ENCODE measurements at regions not wholly inside any gene's neighbourhood (a gene's known extent, or its start where the extent isn't known, plus 50 kb on each side); places are given as distances from the start of the nearest gene placed in this dataset.
A peak's percentile ranks its signal among the peaks of the same experiment; 100 is the strongest.

DNA sequence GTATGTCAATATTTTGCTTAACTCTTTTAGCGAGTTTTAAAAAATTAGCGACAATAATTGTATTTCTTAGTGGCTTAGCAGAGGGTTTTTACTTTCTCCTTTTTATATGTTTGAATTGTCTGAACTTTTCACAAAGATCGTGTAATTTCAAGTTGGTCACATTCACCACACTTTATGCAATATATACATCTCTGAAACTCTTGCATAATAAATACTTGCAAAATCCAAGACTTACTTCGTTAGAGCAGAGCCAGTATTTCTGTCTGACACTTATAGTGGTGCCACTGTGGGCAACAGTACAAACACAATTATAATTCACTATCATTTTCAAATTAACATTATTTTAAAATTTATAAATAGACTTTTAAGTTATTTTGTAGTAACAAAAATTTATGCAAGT is 62.0 kb downstream of the SUCNR1 start:
- DNase-seq = no peak

DNA sequence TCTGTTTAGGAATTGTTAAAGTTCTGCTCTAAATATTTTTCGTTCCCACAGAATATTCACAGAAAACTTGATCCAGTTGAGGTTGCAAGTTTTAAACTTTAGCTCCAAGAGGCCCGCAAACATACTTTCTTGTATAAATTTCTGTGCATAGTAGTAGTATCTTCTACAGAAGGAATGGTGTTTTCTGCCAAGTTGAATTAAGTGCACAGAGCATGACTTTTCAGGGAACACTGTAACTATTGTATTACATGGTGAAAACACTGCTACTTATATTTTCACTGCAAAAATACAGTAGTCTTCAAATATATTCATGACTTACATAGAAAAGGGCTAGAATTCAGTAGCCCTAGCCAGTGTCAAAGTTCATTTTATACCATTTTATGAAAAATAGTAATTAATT is 67.0 kb downstream of the SUCNR1 start:
- peak; percentile 21 for DNase-seq

DNA sequence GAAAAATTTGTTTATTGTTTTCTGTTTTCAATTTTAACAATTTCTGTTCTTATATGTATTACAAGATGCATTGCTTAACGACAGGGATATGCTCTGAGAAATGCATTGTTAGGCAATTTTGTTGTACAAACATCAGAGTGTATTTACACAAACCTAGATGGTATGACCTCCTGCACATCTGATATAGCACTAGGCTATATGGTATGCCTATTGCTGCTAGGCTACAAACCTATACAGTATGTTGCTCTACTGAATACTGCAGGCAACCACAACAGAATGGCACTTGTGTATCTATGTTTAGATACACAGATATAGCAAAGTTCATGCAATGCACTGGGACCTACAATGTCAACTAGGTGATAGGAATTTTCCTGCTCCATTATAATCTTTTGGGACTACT is 70.1 kb downstream of the SUCNR1 start:
- no peak for DNase-seq

DNA sequence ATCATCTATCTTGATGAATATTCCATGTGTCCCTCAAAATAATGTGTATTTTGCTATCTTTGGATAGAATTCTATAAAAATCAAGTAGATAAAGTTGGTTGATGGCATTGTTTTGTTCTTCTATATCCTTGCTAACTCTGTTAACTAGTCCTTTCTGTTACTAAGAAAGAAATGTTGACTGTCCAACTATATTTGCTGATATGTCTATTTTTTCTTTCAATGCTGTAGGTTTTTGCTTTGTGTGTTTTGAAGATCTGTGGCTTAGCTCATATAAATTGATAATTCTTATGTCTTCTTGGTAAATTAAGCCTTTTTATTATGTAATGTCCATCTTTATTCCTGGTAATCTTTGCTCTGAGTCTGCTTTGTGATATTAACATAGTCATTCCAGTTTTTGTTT is 70.9 kb downstream of the SUCNR1 start:
- DNase-seq = no peak

DNA sequence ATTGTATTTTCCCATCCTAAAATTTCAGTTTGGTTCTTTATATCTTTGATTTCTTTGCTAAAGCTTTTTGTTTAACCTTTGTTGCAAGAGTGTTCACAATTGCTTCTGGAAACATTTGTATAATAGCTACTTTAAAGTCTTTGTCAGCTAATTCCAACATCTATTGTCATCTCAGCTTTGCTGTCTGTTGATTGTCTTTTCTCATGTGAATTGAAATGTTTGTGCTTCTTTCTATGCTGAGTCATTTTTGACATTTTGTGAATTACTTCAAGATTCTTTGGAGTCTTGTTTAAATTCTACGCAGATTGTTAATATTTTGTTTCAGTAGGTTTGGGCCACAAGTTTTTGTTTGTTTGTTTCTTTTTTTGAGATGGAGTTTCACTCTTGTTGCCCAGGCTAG is 73.2 kb downstream of the SUCNR1 start:
- no peak for DNase-seq

DNA sequence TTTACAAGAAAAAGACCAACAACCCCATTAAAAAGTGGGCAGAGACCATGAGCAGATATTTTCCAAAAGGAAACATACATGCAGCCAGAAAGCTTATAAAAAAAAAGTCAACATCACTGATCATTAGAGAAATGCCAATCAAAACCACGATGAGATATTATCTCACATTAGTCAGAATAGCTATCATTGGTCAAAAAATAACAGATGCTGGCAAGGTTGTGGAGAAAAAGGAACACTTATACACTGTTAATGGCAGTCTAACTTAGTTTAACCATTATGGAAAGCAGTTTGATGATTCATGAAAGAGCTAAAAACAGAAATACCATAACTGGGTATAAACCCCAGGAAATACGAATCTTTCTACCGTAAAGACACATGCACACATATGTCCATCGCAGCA is 76.3 kb downstream of the SUCNR1 start:
- DNase-seq = no peak

DNA sequence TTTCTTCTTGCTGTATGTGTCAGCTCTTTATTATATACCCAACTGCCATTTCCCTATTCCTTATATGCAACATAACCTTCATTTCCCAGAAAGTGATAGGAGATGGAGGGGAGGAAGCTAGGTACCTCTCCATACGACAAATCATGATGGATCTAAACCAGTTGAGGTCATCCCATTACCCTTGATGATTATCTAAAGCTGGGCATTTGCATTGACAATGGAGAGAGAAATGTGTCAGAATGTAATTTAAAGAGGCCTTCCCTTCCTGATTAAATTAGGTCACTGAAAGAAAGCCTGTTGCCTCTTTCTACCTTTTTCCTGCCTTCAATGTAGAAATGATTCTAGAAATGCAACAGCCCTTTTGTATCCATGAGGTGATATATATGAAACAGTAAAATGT is 81.9 kb downstream of the SUCNR1 start:
- DNase-seq = no peak

DNA sequence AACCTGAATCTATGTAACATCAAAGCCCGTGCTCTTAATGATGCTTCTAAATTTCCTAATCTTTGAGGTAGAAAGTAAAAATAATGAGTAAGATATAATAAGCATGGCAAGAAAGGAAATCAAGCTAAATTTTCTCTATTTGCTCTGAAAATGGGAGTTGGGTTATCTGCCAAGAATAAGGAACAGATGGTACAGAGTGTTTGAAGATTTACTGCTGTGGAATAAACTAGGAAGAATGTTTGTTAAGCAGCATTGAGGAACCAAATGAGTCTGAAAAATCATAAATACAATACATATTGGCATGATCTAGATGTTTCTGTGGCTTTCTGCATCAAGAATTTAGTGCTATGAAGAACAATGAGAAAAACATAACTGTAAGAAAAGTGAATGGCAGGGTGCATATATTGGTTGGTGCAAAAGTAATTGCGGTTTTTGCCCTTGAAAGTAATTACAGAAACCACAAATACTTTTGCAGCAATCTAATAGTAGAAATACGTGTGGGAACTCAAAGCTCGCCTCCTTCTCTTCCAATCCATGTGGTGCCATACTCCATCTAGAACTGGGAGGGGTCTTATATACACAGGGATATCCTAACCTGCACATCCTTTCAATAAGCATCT is 87.6 kb downstream of the SUCNR1 start:
- DNase-seq = peak; percentile 31

DNA sequence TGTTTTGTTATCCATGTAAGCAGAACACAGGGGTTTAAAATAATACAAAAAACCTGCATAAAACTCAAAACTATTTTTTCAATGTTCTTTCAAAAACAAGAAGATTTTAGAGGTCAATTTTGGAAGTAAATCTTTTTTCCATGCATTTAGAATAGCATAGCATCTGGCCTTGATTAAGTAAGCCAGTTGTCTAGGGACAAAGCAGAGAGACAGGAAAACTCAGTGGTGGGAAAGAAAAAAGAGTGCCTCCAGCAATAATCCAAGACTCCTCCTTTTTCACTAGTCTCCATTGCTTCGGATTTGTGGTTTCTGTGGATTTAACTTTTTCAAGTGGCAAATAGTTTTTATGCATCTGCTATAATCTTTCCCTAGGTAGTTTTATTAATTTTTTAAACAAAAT is 88.9 kb downstream of the SUCNR1 start:
- DNase-seq = peak; percentile 70

DNA sequence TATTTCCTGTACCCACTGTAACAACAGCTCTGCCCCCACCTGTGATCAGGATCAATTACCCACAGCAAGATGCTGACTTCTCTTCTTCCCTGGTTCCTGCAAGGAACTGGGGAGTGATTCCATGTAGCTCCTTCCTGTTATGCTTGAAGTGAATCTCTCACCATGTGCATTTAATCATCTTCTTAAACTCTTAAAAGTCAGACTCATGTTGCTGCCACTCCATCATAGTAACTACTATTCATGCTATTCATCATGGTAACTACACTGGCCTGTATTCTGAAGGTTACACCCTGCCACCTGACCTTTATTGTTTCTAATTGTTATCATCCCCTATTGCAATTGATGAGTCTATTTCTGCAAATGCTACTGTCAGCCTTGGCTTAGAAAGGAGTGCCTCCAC is 89.5 kb downstream of the SUCNR1 start:
- no peak for DNase-seq

DNA sequence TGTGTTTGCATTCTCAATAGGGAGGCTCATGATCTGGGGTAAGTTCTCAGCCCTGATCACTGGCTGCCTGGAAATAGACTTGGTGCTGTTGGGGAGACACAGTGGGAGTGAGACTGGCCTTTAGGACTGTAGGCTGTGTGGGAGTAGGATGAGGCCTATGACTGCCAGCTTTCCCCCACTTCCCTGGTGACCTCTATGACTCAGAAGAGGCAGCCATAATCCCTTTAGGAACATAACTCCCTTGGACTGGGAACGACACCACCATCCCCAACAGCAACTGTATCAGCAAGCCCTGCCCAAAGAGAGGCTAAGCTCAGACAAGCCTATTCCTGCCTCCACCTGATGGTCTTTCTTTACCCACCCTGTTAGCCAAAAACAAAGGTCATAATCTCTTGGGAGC is 91.3 kb downstream of the SUCNR1 start:
- DNase-seq = no peak

DNA sequence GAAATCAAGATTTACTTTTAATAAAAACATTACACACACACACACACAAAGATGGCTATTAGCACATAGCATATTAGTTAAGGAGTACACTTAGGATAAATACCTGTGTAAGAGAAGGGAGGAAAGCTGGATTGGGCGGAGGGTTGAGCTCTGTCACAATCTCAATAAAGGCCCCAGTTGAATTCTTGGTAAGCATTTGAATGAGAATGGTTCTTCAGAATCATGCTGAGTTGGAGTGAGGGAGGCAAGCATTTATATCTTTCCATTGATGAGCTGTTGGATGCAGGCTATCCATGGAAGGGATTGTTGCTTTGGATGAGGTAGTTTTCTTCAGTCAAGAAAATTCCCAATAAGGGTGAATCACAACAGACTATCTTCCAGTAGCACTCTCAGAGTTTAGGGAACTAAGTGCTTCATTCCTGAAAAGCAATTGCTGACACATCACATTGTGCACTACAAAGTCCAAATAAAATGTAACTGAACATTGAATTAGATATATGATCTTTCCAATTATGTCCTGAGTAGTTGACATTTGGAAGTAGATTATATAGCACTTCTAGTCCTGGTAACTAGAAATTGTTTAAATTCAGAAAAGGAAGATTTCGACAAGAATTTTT is 95.7 kb downstream of the SUCNR1 start:
- no peak for DNase-seq

DNA sequence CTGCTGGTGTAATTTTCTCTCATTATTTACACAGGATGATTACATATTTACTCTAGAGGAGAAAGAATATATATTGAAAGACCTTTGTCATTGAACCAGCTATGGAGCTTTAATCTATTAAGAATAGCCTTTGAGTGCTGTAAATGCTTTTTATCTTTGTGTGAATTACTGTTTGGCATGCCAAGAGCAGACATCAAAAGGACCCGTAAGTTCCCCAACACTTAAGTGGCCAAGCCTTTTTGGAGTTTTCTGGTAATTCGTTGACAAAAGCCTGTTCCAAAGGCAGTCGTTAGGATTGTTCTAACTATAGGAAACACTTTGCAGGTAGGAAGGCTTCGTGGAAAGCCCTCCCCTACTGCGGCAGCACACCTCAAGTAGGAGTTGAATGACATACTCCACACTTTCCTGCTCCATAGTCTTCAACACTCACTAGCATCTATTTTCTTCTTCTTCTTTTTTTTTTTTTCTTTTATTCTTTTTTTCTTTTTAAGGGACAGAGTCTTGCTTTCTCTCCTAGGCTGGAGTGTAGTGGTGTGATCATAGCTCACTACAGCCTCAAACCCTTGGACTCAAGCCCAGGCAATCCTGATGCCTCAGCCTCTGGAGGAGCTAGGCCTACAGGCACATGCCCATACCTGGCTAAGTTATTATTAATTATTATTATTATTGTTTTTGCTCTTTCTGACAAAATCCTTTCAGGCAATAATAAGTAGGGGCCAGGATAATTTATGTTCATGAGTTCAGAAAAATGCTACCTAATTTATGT is 98.6 kb downstream of the SUCNR1 start:
- no peak for DNase-seq

DNA sequence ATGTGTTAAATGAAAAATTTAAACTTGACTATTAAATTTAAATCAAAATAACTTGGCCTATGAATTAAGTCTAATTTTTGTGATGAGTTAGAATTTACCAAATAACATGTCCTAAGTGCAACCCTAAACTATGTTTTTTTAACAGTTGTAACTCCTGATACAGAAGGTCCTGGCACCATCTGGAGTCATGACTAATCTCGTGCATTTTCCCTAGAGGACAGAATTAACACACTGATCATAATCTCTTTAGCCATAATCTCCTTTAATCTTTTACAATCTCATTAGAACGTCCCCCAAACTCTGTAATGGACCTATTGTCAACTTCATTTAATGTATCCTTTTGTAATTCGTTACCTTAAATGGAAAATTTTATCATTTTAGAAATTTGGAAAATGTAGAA is 100.6 kb downstream of the SUCNR1 start:
- no peak for DNase-seq

DNA sequence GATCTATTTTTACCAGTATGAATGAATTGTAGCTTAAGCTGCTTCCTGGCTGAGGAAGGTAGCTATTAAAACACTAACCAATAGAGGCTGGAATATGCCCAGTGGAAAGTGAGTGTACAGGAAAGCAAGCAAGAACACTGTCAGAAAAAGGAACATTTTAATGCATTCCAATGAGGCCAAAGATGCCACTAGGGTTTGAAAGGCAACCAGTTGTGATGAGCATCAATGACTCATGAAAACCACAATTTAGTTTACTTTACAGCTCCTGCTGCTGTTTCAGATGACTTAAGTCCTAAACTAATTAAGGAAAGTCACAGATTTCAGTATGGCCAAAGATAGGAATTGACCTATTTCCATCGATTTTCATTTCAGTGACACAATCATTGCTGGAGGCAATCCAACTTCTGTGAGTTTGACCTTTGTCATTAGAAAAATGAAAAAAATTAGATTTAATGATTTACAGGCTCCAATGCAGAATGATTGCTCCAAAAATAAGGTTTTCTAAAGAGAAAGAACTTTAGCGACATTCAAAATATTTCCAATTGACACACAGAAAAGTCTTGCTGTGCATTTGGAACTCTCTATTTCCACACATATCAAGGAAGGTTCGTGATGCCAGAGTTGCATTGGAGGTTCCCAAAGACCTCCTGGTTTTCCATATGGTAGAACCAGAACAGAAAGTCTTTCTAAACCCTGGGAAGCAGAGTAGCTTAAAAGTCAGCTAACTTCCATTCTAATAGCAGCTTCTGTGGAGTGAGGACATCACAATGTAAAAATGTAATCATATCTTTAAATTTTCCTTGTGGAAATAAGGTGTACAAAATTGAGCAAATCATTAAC is 103.0 kb downstream of the SUCNR1 start:
- DNase-seq = no peak

DNA sequence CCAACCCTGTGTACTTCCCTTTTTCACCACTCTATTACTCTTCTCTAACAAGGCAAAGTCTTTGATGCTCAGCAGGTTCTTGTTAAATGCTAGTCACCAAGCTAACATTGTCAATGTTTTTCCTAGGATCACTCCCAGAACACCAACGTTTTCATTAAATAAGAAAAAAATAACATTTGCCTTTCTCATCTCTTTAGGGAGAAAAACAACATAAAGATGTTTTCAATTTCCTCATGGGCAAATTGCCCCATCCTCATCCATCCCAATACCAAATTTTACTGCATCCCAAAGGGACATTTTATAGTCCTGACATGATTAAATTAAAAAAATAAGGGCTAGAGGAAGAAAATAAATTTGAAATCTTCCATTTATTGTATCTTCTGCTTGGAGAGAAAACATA is 106.5 kb downstream of the SUCNR1 start:
- peak; percentile 91 for DNase-seq

DNA sequence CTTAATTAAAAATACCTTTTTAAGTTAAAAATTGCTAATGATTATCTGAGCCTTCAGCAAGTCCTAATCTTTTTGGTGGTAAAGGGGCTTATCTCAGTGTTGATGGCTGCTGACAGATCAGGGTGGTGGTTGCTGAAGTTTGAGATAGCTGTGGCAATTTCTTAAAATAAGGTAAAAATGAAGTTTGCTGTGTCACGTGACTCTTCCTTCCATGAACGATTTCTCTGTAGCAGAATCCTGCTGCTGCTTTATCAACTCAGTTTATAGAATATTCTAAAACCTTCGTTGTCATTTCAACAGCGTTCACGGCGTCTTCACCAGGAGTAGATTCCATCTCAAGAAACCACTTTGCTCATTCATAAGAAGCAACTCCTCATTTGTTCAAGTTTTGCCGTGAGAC is 110.1 kb downstream of the SUCNR1 start:
- no peak for DNase-seq

DNA sequence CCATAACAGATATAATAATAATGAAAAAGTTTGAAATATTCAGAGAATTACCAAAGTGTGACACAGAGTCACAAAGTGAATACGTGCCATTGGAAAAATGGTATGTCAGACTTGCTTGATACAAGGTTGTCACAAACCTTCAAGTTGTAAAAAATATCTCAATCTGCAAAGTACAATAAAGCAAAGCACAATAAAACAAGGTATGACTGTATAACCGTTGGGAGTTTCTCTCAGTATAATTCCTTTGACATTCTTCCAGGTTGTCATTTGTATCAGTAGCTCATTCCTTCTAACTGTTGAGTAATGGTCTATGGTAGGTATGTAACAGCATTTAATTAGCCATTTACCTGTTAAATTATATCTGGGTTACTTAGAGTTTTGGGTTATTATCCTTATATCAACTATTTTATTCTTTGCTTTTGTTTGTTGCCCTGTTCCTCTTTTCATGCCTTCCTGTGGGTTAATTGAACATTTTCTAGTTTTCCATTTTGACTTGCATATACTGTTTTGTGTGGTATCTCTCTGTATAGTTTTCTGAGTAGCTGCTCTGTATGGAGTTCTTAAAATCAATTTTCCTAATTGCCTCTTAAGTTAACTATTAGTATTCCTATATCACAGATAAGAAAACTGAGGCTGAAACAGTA is 112.5 kb downstream of the SUCNR1 start:
- no peak for DNase-seq

DNA sequence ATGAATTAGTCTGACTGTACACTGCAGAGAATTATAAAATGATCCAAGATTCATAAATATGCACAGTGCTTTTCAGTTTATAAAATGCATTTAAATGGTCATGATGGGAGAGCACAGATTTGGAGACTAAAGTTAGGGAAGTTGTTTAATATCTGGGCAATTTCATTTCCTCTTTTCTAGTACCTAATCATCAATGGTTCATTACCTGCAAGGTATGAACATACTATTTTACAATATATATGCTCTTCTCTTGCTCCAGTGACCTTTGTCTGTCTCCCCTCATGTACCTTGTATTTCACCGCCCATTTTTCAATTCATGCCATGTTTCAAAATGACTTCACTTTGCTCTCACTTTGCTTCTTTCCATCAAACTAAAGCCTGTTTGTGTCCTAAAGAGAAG is 114.5 kb downstream of the SUCNR1 start:
- DNase-seq = no peak

DNA sequence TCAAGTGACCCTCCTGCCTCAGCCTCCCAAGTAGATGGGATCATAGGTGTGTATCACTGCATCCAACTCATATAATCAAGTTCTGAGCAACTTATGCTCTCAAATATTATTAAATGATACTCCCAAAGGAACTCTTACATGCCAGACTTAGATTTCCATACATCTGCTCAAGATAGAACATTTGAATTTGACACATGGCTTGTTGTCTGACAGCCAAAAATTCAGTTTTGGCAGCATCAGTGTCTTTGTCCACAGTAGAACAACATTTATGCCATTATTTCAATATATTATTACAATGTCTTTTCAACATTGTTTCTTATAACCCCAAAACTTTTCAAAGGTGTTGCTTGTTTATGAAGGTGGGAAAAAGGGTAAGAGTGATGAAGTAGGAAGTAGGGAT is 116.2 kb downstream of the SUCNR1 start:
- DNase-seq = peak; percentile 77

DNA sequence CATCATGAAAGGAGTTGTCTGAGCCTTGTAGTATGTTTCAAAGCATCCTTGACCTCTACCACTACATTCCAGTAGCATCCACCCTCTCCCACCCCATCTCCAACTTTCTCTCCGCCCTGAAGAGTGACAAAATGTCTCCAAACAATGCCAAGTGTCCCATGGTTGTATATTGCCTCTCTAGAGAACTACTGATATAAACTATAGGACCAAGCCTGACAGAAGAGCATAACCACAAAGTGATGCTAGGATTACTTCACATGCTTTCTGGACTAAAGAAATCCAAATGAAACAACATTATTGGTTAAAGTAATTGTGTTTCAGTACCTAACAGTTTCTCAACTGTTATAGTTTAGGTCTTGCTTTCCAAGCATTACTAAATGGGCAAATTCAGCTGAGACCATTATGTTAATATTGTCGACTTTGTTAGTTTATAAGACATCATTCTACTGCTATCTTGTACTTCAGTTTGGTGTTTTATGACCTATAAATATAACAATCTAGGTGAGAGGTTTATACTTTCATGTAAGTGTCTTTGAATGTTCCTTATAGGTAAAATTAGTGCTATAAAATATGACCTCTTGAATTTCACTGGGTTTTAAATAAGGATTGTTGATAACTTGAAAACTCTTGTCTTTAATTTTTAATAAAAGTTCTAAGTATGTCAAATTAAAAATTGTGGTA is 117.4 kb downstream of the SUCNR1 start:
- no peak for DNase-seq
